ENCODE measurements at regions not wholly inside any gene's neighbourhood (a gene's known extent, or its start where the extent isn't known, plus 50 kb on each side); places are given as distances from the start of the nearest gene placed in this dataset.

- TF ChIP-seq MAX (IDR thresholded peaks at IDR 0.05), result no peak
Observed at GRCh38 chr12:128137140-128137539, 129.8 kb upstream of the TMEM132C start (continued).
